KMS-11 (cell line): ENCODE measurements at regions not wholly inside any gene's neighbourhood (a gene's known extent, or its start where the extent isn't known, plus 50 kb on each side); places are given as distances from the start of the nearest gene placed in this dataset.

Experiments
- H2AFZ ChIP-seq: fragments of 200-600 bp; sonication (generic); 2 replicates; pipeline ENCODE4 v1.6.1; 2016; ENCODE audit warnings: antibody characterized with exemption, mixed run types, low read depth
- H3K27ac ChIP-seq: fragments of 200-600 bp; sonication (generic); 2 replicates; pipeline ENCODE4 v1.6.1; 2016; ENCODE audit warnings: mild to moderate bottlenecking, mixed run types
- H3K27me3 ChIP-seq: fragments of 200-600 bp; sonication (generic); 2 replicates; pipeline ENCODE4 v1.6.1; 2017; ENCODE audit warnings: mild to moderate bottlenecking, low read depth, mixed run types, moderate library complexity; ENCODE audit not compliant: insufficient read depth
- H3K36me3 ChIP-seq: fragments of 200-600 bp; sonication (generic); 2 replicates; pipeline ENCODE4 v1.6.1; 2017; ENCODE audit warnings: mild to moderate bottlenecking, mixed run types; ENCODE audit not compliant: insufficient read depth
- H3K4me1 ChIP-seq: fragments of 200-600 bp; sonication (generic); 2 replicates; pipeline ENCODE4 v1.6.1; 2016; ENCODE audit warnings: mild to moderate bottlenecking, low read depth, mixed run types; ENCODE audit not compliant: poor library complexity, severe bottlenecking
- H3K4me2 ChIP-seq: fragments of 200-600 bp; sonication (generic); 2 replicates; pipeline ENCODE4 v1.7.0; 2016; ENCODE audit warnings: mild to moderate bottlenecking, mixed run types
- H3K4me3 ChIP-seq: fragments of 200-600 bp; sonication (generic); IDR thresholded peaks from 2 replicates; pipeline ENCODE4 v1.6.1; 2017; ENCODE audit warnings: low read depth, low read length, mixed read lengths; ENCODE audit not compliant: insufficient read depth
- H3K79me2 ChIP-seq: fragments of 200-600 bp; sonication (generic); 2 replicates; pipeline ENCODE4 v1.6.1; 2016; ENCODE audit warnings: low read depth, mixed run types; ENCODE audit not compliant: insufficient read depth
- H3K9ac ChIP-seq: fragments of 200-600 bp; sonication (generic); 2 replicates; pipeline ENCODE4 v1.6.1; 2016; ENCODE audit warnings: mild to moderate bottlenecking, mixed run types
- H4K20me1 ChIP-seq: fragments of 200-600 bp; sonication (generic); 2 replicates; pipeline ENCODE4 v1.6.1; 2016; ENCODE audit warnings: mild to moderate bottlenecking, mixed run types; ENCODE audit not compliant: insufficient read depth
- CTCF ChIP-seq: fragments of 200-600 bp; sonication (generic); conservative IDR thresholded peaks from 2 replicates; pipeline ENCODE4 v1.6.1; 2017; ENCODE audit warnings: low read depth, mild to moderate bottlenecking, antibody characterized with exemption, low read length, moderate library complexity, mixed read lengths

DNA sequence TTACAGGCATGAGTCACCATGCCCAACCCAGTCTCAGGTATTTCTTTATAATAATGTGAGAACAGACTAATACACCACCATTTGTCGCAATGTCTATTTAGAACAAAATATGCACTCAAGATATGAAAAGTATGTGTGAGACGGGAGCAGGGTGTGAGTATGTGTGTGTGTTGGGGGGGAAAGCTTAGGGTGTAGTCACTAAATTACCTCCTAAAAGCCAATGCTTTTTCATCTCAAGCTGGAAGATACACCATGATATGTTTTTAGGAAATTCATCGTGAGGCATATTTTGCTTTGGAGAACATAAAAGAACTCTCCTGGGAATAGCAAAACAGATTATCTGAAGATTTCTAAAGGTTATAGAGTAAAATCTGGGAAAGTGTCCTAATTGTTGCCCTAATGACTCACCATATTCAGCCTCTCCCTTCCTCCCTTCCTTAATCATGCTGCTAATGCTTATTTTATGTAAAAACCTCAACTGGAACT is 262.7 kb downstream of the PDHA2 start:
- no peak overlapping the region for H2AFZ ChIP-seq
- no peaks in the 10 kb centered on the region for H4K20me1 ChIP-seq
- H3K36me3 ChIP-seq: no peaks in the 10 kb centered on the region
- H3K4me1 ChIP-seq: no peaks in the 10 kb centered on the region
- no peak overlapping the region for H3K9ac ChIP-seq
- no peaks in the 10 kb centered on the region for H3K79me2 ChIP-seq
- no peak overlapping the region for H3K4me2 ChIP-seq
- H3K27ac ChIP-seq: no peak overlapping the region
- no peaks in the 10 kb centered on the region for H3K27me3 ChIP-seq
- H3K4me3 ChIP-seq: no peak overlapping the region
- no peak for TF ChIP-seq CTCF

DNA sequence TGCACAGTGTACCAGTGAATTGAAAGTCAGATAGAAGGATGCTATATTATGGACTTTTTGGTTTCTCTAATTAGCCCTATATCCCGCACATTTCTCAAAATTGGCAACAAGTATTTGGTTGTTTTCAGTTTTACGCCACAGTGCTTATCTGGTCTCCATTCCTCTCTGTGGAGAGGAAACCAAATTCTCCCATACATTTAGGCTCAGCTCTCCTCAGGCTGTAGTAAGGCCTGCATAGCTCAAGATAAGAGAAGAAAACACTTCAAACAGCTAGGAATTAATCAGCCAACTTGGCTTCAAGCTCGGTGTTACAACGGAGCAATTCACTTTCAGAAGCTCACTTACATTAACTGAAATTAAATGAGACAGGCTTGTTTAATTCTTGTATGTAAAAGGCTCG is 263.2 kb downstream of the PDHA2 start:
- Histone ChIP-seq H3K36me3 (no peaks in the 10 kb centered on the region), H2AFZ (no peak overlapping the region)

GRCh38 chr4:96108146-96108545 is 268.3 kb downstream of the PDHA2 start:
- Histone ChIP-seq H3K27me3 (no peaks in the 10 kb centered on the region), H3K9ac (no peak overlapping the region), H4K20me1 (no peaks in the 10 kb centered on the region), H3K36me3 (no peaks in the 10 kb centered on the region), H3K27ac (no peak overlapping the region), H3K4me3 (no peak overlapping the region), H3K4me1 (no peaks in the 10 kb centered on the region), H3K79me2 (no peaks in the 10 kb centered on the region), H3K4me2 (no peak overlapping the region), H2AFZ (no peak overlapping the region)
- no peak for TF ChIP-seq CTCF

More for the DNA sequence above, 263.2 kb downstream of the PDHA2 start:
- Histone ChIP-seq H3K4me2 (no peak overlapping the region), H3K27ac (no peak overlapping the region), H3K79me2 (no peaks in the 10 kb centered on the region), H3K27me3 (no peaks in the 10 kb centered on the region), H4K20me1 (no peaks in the 10 kb centered on the region), H3K4me3 (no peak overlapping the region), H3K4me1 (no peaks in the 10 kb centered on the region), H3K9ac (no peak overlapping the region)
- TF ChIP-seq CTCF: no peak

DNA sequence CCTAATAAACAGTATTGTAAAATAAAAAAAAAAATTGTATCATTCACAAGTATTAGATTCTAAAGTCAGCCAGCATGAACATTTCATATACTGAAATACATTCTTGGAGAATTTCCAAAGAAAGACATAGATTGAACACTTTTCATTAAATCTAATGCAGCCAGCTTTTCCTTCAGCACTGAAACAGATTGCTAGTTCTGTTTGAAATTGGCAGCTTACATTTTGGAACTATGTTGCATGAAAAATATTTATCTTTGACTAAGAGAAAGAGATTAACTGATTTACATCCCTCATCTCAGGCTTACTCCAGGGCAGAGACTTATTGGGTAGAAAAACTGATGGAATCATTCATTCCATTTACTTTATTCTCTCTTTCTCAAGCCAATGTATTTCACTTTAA is 272.7 kb downstream of the PDHA2 start:
- Histone ChIP-seq H3K4me1 (no peaks in the 10 kb centered on the region), H3K4me2 (no peak overlapping the region), H3K27ac (no peak overlapping the region), H3K9ac (no peak overlapping the region), H4K20me1 (no peaks in the 10 kb centered on the region), H2AFZ (no peak overlapping the region), H3K4me3 (no peak overlapping the region), H3K27me3 (no peaks in the 10 kb centered on the region), H3K79me2 (no peaks in the 10 kb centered on the region), H3K36me3 (no peaks in the 10 kb centered on the region)
- no peak for TF ChIP-seq CTCF

GRCh38 chr4:96120206-96120605 is 280.3 kb downstream of the PDHA2 start:
- Histone ChIP-seq H3K36me3 (no peaks in the 10 kb centered on the region), H3K79me2 (no peaks in the 10 kb centered on the region), H3K27ac (no peak overlapping the region), H3K4me3 (no peak overlapping the region), H3K4me1 (no peaks in the 10 kb centered on the region), H3K9ac (no peak overlapping the region), H3K27me3 (no peaks in the 10 kb centered on the region), H4K20me1 (no peaks in the 10 kb centered on the region), H3K4me2 (no peak overlapping the region), H2AFZ (no peak overlapping the region)
- no peak for TF ChIP-seq CTCF
